Endodermal cell (in vitro differentiated cells): ENCODE measurements at regions not wholly inside any gene's neighbourhood (a gene's known extent, or its start where the extent isn't known, plus 50 kb on each side); places are given as distances from the start of the nearest gene placed in this dataset.

Experiments
- DNase-seq: peaks from one replicate; pipeline ENCODE4 v3.0.0-alpha.2; 2017
- H3K27ac ChIP-seq: 2 replicates; pipeline ENCODE4 v1.5.1; 2013; ENCODE audit warnings: mild to moderate bottlenecking, low read depth, low read length, moderate library complexity
- H3K27me3 ChIP-seq: 2 replicates; pipeline ENCODE4 v1.6.1; 2013; ENCODE audit warnings: mild to moderate bottlenecking, low read length, moderate library complexity; ENCODE audit not compliant: insufficient read depth, control insufficient read depth, poor library complexity, severe bottlenecking
- H3K36me3 ChIP-seq: 2 replicates; pipeline ENCODE4 v1.7.0; 2013; ENCODE audit warnings: mild to moderate bottlenecking, low read length, moderate library complexity; ENCODE audit not compliant: control insufficient read depth, insufficient read depth
- H3K4me1 ChIP-seq: one replicate; pipeline ENCODE4 v1.7.0; 2013; ENCODE audit warnings: low read length; ENCODE audit not compliant: control insufficient read depth, insufficient read depth
- H3K4me3 ChIP-seq: 2 replicates; pipeline ENCODE4 v1.5.1; 2013; ENCODE audit warnings: mild to moderate bottlenecking, low read length, moderate library complexity
- H3K9ac ChIP-seq: 2 replicates; pipeline ENCODE4 v1.6.1; 2013; ENCODE audit warnings: mild to moderate bottlenecking, low read length, moderate library complexity; ENCODE audit not compliant: poor library complexity, severe bottlenecking; ENCODE audit errors: extremely low read depth
- H3K9me3 ChIP-seq: 2 replicates; pipeline ENCODE4 v1.6.1; 2013; ENCODE audit warnings: mild to moderate bottlenecking, low read length, moderate library complexity; ENCODE audit not compliant: control insufficient read depth
- H3K27ac Mint-ChIP-seq: 2 replicates; pipeline ENCODE4 v1.8.0; 2020; ENCODE audit warnings: mixed read lengths
- H3K27me3 Mint-ChIP-seq: 2 replicates; pipeline ENCODE4 v1.8.0; 2021; ENCODE audit warnings: mild to moderate bottlenecking, mixed read lengths; ENCODE audit not compliant: insufficient read depth
- H3K36me3 Mint-ChIP-seq: 2 replicates; pipeline ENCODE4 v1.8.0; 2020; ENCODE audit warnings: low read depth, mixed read lengths
- H3K4me1 Mint-ChIP-seq: 2 replicates; pipeline ENCODE4 v1.8.0; 2020; ENCODE audit warnings: mixed read lengths
- H3K4me3 Mint-ChIP-seq: 2 replicates; pipeline ENCODE4 v1.8.0; 2020; ENCODE audit warnings: mild to moderate bottlenecking, moderate library complexity, mixed read lengths
- H3K9me3 Mint-ChIP-seq: 2 replicates; pipeline ENCODE4 v1.8.0; 2020; ENCODE audit warnings: mild to moderate bottlenecking, mixed read lengths
- CTCF ChIP-seq: fragments of 200-600 bp; sonication (generic); conservative IDR thresholded peaks from 2 replicates; pipeline ENCODE4 v1.5.0; 2021; ENCODE audit warnings: antibody characterized with exemption, mild to moderate bottlenecking
- WGBS, 2 experiments: methylation state at CpG; one replicate each; pipeline versions ENCODE4 v1.1.5 to v1.1.7; 2013; ENCODE audit warnings: missing lambda C conversion rate in 2 of 2, mixed read lengths in 1 of 2; ENCODE audit not compliant: insufficient coverage in 1 of 2, insufficient read length in 1 of 2; 5-methylcytosine and 5-hydroxymethylcytosine counted together

- H3K4me3 Mint-ChIP-seq: no peak overlapping the region
- H3K9me3 Mint-ChIP-seq: peaks cover 26% of the 10 kb centered on the region
- WGBS, 2 experiments: 85 to 91% methylated on average over 15 to 18 of the region's 18 CpGs
- H3K27me3 Mint-ChIP-seq: peaks cover 25% of the 10 kb centered on the region
- DNase-seq: no peak
- H3K36me3 Mint-ChIP-seq: no peaks in the 10 kb centered on the region
- H3K27ac Mint-ChIP-seq: no peak overlapping the region
- no peak overlapping the region for H3K9ac ChIP-seq
- no peaks in the 10 kb centered on the region for H3K4me1 Mint-ChIP-seq
- no peaks in the 10 kb centered on the region for H3K36me3 ChIP-seq
- H3K9me3 ChIP-seq: peaks cover 9% of the 10 kb centered on the region
- TF ChIP-seq CTCF: no peak
- H3K4me3 ChIP-seq: no peak overlapping the region
- no peaks in the 10 kb centered on the region for H3K4me1 ChIP-seq
- H3K27me3 ChIP-seq: no peaks in the 10 kb centered on the region
- peak overlapping the region; percentile 83 for H3K27ac ChIP-seq
Measured at GRCh38 chr5:2196989-2197619, 314.4 kb upstream of the IRX4 start.

- no peak overlapping the region for H3K27ac Mint-ChIP-seq
- no peaks in the 10 kb centered on the region for H3K4me1 Mint-ChIP-seq
- H3K9me3 ChIP-seq: peaks cover 9% of the 10 kb centered on the region
- H3K36me3 Mint-ChIP-seq: no peaks in the 10 kb centered on the region
- TF ChIP-seq CTCF: no peak
- peaks cover 26% of the 10 kb centered on the region for H3K27me3 Mint-ChIP-seq
- H3K36me3 ChIP-seq: no peaks in the 10 kb centered on the region
- H3K4me3 Mint-ChIP-seq: no peak overlapping the region
- H3K4me1 ChIP-seq: no peaks in the 10 kb centered on the region
- no peak for DNase-seq
- no peak overlapping the region for H3K9ac ChIP-seq
- H3K9me3 Mint-ChIP-seq: peaks cover 26% of the 10 kb centered on the region
- no peak overlapping the region for H3K4me3 ChIP-seq
- H3K27ac ChIP-seq: peak overlapping the region; percentile 83
- no peaks in the 10 kb centered on the region for H3K27me3 ChIP-seq
- 89 to 97% methylated on average over 5 to 9 of the region's 9 CpGs for WGBS, 2 experiments
Measured at GRCh38 chr5:2196416-2196815, 313.7 kb upstream of the IRX4 start.

- H3K27me3 Mint-ChIP-seq: peaks cover 23% of the 10 kb centered on the region
- no peak overlapping the region for H3K4me3 ChIP-seq
- 77 to 100% methylated on average over 2 of the region's 2 CpGs for WGBS, 2 experiments
- H3K36me3 Mint-ChIP-seq: no peaks in the 10 kb centered on the region
- no peaks in the 10 kb centered on the region for H3K27me3 ChIP-seq
- no peak overlapping the region for H3K9ac ChIP-seq
- no peaks in the 10 kb centered on the region for H3K4me1 Mint-ChIP-seq
- H3K36me3 ChIP-seq: no peaks in the 10 kb centered on the region
- no peaks in the 10 kb centered on the region for H3K4me1 ChIP-seq
- no peak for TF ChIP-seq CTCF
- H3K9me3 Mint-ChIP-seq: peaks cover 26% of the 10 kb centered on the region
- H3K4me3 Mint-ChIP-seq: no peak overlapping the region
- DNase-seq: no peak
- H3K27ac ChIP-seq: no peak overlapping the region
- peaks cover 9% of the 10 kb centered on the region for H3K9me3 ChIP-seq
- H3K27ac Mint-ChIP-seq: no peak overlapping the region
Measured at GRCh38 chr5:2194949-2195348, 312.2 kb upstream of the IRX4 start.
